SJCRH30 (cell line): ENCODE measurements at regions not wholly inside any gene's neighbourhood (a gene's known extent, or its start where the extent isn't known, plus 50 kb on each side); places are given as distances from the start of the nearest gene placed in this dataset.
A peak's percentile ranks its signal among the peaks of the same experiment; 100 is the strongest.

Experiments used
- DNase-seq, 2 experiments: peaks; one replicate each; pipeline ENCODE4 v3.0.0-alpha.2; 2015 to 2020
- H3K27ac ChIP-seq: fragments of 250-450 bp; sonication (Bioruptor Pico); 2 replicates; pipeline ENCODE4 v1.5.1; 2020; ENCODE audit warnings: mild to moderate bottlenecking, moderate library complexity
- H3K27me3 ChIP-seq: fragments of 250-450 bp; sonication (Bioruptor Pico); 2 replicates; pipeline ENCODE4 v1.5.1; 2020; ENCODE audit warnings: mild to moderate bottlenecking, moderate library complexity
- H3K36me3 ChIP-seq: fragments of 250-450 bp; sonication (Bioruptor Pico); 2 replicates; pipeline ENCODE4 v1.5.1; 2020; ENCODE audit warnings: mild to moderate bottlenecking, moderate library complexity
- H3K4me1 ChIP-seq: fragments of 250-450 bp; sonication (Bioruptor Pico); 2 replicates; pipeline ENCODE4 v1.5.1; 2020; ENCODE audit warnings: mild to moderate bottlenecking, moderate library complexity
- H3K4me3 ChIP-seq: fragments of 250-450 bp; sonication (Bioruptor Pico); 2 replicates; pipeline ENCODE4 v1.5.1; 2020; ENCODE audit warnings: mild to moderate bottlenecking, moderate library complexity
- H3K9me3 ChIP-seq: fragments of 250-450 bp; sonication (Bioruptor Pico); replicated peaks from 2 replicates; pipeline ENCODE4 v1.5.1; 2020; ENCODE audit warnings: mild to moderate bottlenecking, moderate library complexity

DNA sequence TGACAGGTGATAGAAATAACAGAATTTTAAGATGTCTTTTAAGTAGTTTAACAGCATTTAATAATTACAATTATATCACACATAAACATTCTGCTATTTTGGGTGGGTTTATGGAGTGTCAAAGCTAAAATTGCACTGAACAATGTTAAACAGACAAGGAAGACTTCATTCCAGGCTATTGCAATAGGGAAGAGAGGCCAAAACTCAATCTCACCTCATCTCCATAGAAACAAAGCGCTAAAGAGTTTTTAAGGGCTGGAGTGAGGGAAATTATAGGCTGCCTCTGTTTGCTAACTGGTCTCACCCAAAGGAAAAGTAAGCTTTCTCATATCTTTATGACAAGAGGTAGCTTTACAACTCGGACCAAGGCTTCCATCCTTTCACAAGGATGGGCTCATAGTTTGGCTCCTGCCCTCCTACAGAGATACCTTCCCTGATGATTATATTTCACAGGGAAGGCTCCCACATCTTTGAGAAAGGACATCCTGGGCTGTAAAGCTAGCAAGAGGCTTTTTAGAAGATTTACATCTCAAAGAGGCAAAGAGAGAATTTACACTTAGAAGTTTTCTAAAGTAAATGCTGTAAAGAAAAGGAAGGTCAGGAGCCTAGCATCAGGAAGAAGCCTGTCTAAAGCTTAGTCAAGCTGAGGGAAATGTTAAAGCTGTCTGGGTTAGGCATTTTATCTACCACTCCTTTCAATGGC is 350.2 kb upstream of the IMPG1 start:
- Histone ChIP-seq H3K4me3 (no peak overlapping the region), H3K27ac (no peak overlapping the region), H3K27me3 (no peaks in the 10 kb centered on the region), H3K36me3 (no peaks in the 10 kb centered on the region), H3K4me1 (peaks cover 12% of the 10 kb centered on the region), H3K9me3 (no peaks in the 10 kb centered on the region)
- DNase-seq: no peak

DNA sequence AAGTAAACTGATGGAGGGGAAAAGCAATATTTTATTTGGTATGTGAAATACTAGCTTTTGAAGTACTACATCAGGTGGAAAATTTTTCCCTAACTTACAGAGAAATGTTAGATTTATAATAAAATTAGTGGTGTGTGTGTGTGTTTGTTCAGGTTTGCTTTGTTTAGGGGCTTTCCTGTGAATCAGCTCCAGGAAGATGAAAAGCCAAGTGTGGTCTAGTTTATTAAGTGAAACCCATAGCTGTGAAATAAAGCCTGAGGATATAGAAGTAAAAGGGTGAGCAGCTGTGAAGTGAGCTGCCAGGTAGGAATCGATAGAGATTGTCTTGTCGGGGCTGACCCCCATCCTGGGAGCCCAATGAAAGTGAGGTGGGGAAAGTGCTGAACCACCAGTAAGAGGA is 347.6 kb upstream of the IMPG1 start:
- no peak for DNase-seq

DNA sequence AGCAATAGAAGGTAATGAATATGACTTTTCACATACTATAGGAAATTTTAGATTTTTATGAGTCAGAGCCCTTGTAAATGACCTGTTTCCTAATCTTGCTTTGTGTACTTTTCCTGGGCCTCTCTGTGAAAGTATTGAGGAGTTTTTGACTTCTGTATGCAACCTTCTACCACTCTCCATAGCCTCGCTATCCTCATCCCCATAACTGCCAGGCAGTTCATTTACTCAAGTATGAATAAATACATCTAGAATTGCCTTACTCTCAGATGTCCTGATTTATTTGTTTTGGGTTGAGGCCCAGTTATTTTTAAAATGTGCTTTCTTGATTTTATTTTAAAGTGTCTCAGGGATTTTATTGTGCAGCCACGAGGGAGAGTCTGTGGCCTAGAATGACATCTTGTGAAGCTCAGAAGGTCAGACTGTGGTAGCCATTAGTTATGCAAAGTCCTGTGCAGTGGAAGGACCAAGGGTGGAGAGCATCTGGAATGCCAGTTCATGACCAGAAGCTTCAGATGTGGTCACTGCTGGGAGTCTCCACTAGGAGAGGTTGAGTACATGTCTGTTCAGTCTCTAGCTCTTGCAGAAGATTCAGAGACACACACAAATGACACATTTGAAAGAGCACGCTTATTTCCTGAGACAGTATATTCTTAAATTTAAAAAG is 346.2 kb upstream of the IMPG1 start:
- Histone ChIP-seq H3K4me3 (no peak overlapping the region), H3K4me1 (peaks cover 31% of the 10 kb centered on the region), H3K27me3 (no peaks in the 10 kb centered on the region), H3K36me3 (no peaks in the 10 kb centered on the region), H3K27ac (no peak overlapping the region), H3K9me3 (no peaks in the 10 kb centered on the region)
- DNase-seq: peak in 1 of 2 experiments; percentile 17

More for the DNA sequence above, 347.6 kb upstream of the IMPG1 start:
- H3K9me3 ChIP-seq: no peaks in the 10 kb centered on the region
- peaks cover 31% of the 10 kb centered on the region for H3K4me1 ChIP-seq
- H3K4me3 ChIP-seq: no peak overlapping the region
- no peak overlapping the region for H3K27ac ChIP-seq
- no peaks in the 10 kb centered on the region for H3K27me3 ChIP-seq
- no peaks in the 10 kb centered on the region for H3K36me3 ChIP-seq

DNA sequence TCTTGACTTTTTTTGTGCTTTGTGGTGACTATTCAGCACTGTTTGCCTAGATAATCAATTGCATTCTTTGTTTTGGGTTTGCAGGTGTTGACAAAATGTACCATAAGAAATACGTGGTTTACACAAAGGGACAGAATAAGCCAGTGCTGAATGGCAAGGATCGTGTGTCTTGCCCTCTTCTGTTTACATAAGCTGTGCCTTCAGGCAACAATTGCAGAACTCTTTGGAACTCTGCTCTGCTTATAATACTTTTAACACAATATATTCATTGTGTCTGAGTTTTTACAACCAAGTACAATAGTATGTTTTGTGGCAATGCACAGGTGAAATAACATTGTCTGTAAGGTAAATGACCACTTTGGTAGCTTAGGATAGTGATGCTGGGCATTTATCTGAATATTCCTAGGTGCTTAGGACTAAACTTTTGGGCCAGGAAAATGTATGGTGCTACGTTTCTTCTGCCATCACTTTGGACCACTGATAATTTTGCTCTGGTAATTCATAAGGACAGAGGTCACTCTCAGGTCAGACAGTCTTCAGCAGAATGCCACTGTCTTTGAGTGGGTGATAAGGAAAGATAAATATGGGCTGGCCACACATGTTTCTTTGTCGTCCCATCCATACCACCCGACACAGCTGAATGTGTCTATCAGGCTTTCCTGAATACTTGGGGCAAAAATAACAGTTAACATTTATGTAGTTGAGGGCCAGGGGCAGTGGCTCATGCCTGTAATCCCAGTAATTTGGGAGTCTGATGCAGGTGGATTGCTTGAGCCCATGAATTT is 344.6 kb upstream of the IMPG1 start:
- Histone ChIP-seq H3K9me3 (no peaks in the 10 kb centered on the region), H3K4me1 (peaks cover 31% of the 10 kb centered on the region), H3K27me3 (no peaks in the 10 kb centered on the region), H3K27ac (peak overlapping the region; percentile 72), H3K4me3 (no peak overlapping the region), H3K36me3 (no peaks in the 10 kb centered on the region)
- peak; percentile 62 to 81 for DNase-seq

DNA sequence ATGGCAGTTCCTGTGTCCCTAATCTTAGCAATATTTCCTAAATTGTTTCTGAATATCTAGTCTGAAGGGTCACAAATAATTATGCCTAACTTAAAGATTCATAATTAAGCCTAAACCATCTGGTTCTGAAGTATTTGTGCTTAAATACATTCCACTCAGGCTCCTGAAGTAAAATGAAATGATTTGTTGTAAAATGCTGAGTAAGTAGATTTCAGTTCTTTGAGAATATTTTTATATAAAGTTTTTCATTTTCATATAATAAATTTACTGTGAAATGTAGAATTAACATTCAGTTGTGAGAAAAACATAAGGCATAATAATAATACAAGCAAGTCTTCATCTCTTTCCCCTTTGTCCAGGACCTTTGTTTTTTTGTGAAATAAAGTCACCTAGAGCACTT is 330.6 kb upstream of the IMPG1 start:
- no peaks in the 10 kb centered on the region for H3K9me3 ChIP-seq
- H3K4me1 ChIP-seq: no peaks in the 10 kb centered on the region
- H3K27ac ChIP-seq: no peak overlapping the region
- no peaks in the 10 kb centered on the region for H3K27me3 ChIP-seq
- no peaks in the 10 kb centered on the region for H3K36me3 ChIP-seq
- H3K4me3 ChIP-seq: no peak overlapping the region
- no peak for DNase-seq

DNA sequence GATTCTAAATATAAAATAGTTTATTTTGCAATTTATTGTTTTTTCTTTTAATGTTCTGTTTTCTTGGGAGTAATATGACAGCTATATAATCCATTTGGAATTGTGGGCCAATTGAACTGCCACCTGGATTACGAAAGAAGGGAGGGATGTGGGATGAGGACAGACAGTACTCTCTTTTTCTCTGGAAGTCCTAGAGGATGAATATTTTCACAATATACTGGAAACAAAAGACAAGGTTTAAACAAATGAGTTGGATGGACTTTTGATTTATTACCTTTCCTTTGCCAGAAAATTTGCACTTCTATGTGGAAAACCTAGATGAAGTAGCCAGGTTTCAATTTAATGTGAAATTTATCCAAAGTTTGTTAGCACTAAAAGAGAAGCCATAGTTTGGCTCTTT is 325.5 kb upstream of the IMPG1 start:
- no peaks in the 10 kb centered on the region for H3K9me3 ChIP-seq
- H3K36me3 ChIP-seq: no peaks in the 10 kb centered on the region
- H3K27ac ChIP-seq: no peak overlapping the region
- H3K27me3 ChIP-seq: no peaks in the 10 kb centered on the region
- no peak overlapping the region for H3K4me3 ChIP-seq
- no peak for DNase-seq
- H3K4me1 ChIP-seq: peaks cover 3% of the 10 kb centered on the region

DNA sequence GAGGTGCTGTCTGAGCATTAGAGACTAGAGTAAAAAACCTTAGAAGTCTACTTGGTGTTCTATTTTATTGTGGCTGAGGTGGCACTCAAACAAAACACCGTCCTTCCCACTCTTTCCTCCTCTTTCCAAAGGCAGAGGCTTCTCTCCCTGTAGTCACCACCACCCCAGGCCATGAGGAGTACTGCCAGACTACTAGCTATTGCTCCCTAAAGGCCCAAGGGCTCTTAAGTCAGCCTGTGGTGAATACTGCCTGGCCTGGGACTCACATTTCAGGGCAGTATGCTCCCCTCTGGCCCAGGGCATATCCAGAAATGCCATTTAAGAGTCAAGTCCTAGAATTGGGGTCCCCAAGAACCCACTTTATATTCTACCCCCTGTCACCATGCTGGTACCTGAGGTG is 309.7 kb upstream of the IMPG1 start:
- Histone ChIP-seq H3K9me3 (no peaks in the 10 kb centered on the region), H3K27me3 (no peaks in the 10 kb centered on the region), H3K27ac (no peak overlapping the region), H3K36me3 (no peaks in the 10 kb centered on the region), H3K4me1 (peaks cover 4% of the 10 kb centered on the region; the same call in 1 of the 2 replicates), H3K4me3 (no peak overlapping the region)
- DNase-seq: no peak

DNA sequence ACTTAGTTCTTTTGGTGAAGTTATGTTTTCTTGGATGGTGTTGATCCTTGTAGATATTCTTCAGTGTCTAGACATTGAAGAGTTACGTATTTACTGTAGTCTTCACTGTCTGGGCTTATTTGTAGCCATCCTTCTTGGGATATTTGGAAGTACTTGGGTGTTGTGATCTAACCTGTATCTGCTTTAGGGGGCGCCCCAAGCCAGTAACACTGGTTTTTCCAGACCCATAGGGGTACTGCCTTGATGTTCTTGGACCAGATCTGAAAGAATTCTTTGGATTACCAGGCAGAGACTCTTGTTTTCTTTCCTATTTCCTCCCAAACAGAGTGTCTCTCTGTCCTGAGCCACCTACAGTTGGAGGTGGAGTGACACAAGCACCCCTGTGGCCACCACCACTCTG is 309.1 kb upstream of the IMPG1 start:
- Histone ChIP-seq H3K27me3 (no peaks in the 10 kb centered on the region), H3K27ac (no peak overlapping the region), H3K4me3 (no peak overlapping the region), H3K36me3 (no peaks in the 10 kb centered on the region), H3K9me3 (no peaks in the 10 kb centered on the region), H3K4me1 (peaks cover 4% of the 10 kb centered on the region; the same call in 1 of the 2 replicates)
- DNase-seq: no peak

DNA sequence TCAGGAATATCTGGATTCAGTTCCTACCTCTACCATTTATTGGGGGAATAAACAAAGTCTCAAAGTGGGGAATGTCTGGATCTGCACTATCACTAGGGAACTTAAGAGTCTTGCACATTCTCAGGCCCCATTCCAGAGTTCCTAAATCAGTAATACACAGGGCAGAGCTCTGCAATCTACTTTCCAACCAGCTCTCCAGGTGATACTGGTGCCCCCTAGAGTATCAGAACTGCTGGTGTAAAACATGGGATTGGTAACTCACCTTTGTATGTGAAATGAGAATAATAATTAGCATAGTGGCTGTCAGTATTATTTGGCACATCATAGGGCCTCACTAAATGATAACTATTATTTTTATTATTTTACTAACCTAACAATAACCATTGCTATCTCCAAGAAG is 278.8 kb upstream of the IMPG1 start:
- Histone ChIP-seq H3K9me3 (no peaks in the 10 kb centered on the region), H3K4me3 (no peak overlapping the region), H3K36me3 (no peaks in the 10 kb centered on the region), H3K4me1 (no peaks in the 10 kb centered on the region; the same call in 1 of the 2 replicates), H3K27ac (no peak overlapping the region), H3K27me3 (no peaks in the 10 kb centered on the region)
- DNase-seq: peak in 1 of 2 experiments; percentile 50

DNA sequence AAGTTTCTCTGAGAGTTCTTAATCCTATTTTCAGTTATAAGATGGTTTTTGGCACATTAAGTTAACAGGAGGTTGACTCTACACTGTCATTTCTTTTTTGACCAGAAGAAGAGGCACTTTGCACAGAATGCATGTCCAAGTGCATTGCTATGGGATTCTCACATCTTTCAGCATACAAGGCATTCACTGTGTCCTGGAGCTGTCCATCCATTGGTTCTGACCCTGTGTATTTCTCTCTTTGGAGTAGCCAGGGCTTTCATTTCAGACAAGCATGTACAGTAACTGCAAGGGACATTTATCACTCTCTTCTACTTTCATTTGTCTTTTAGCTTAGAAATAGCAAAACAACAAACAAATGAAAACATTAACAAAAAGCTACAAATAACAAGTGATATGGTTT is 275.1 kb upstream of the IMPG1 start:
- no peak overlapping the region for H3K27ac ChIP-seq
- H3K27me3 ChIP-seq: no peaks in the 10 kb centered on the region
- H3K9me3 ChIP-seq: no peaks in the 10 kb centered on the region
- peaks cover 13% of the 10 kb centered on the region for H3K4me1 ChIP-seq
- DNase-seq: peak in 1 of 2 experiments; percentile 22
- H3K36me3 ChIP-seq: no peaks in the 10 kb centered on the region
- H3K4me3 ChIP-seq: no peak overlapping the region

DNA sequence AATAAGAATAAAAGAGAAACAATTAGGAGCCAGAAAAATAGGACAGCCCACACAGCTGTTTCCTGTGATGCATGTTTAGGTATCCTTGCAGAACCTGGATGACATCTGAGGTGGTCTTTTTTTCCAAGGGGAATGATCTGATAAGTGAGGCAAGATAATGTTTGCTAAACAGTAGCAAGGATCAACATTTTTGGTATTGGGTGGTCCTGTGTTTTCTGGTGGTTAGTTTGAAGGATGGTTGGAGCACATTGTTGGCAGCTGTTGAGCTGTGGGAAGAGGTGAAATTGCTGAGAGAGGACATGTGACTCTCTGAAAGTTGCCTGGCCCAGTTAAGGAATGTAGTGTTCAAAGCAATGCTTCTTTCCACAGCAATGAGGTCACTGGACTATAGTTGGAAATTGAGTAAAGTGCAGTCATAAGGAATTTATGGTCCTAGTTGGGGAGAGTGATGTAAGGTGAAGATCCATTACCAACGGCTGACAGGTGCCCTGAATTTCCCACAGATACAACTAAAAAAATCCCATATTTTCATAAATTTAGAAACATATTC is 270.2 kb upstream of the IMPG1 start:
- H3K9me3 ChIP-seq: peaks cover 3% of the 10 kb centered on the region; the same call in 1 of the 2 replicates

DNA sequence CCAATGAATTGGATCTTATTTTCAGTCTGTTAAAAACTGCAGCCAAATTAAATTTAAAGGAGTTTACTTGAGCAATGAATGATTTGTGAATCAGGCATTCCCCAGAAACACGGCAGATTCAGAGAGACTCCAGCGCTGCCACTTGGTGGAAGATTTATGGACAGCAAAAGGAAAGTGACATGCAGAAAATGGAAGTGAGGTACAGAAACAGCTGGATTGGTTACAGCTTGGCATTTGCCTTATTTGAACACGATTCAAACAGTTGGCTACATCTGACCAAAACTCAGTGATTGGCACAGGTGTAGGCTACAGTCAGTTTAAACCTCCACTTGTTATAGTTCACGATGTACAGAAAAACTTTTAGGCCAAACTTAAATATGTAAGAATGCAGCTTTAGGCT is 257.6 kb upstream of the IMPG1 start:
- Histone ChIP-seq H3K9me3 (peaks cover 10% of the 10 kb centered on the region; the same call in 1 of the 2 replicates), H3K27ac (peak overlapping the region; percentile 78), H3K4me1 (peaks cover 17% of the 10 kb centered on the region), H3K36me3 (no peaks in the 10 kb centered on the region), H3K4me3 (no peak overlapping the region), H3K27me3 (no peaks in the 10 kb centered on the region)
- peak; percentile 69 to 85 for DNase-seq

More for the DNA sequence above, 270.2 kb upstream of the IMPG1 start:
- peak overlapping the region; percentile 72 for H3K27ac ChIP-seq
- no peaks in the 10 kb centered on the region for H3K36me3 ChIP-seq
- H3K4me3 ChIP-seq: no peak overlapping the region
- peak; percentile 90 to 97 for DNase-seq
- peaks cover 31% of the 10 kb centered on the region for H3K4me1 ChIP-seq
- no peaks in the 10 kb centered on the region for H3K27me3 ChIP-seq

DNA sequence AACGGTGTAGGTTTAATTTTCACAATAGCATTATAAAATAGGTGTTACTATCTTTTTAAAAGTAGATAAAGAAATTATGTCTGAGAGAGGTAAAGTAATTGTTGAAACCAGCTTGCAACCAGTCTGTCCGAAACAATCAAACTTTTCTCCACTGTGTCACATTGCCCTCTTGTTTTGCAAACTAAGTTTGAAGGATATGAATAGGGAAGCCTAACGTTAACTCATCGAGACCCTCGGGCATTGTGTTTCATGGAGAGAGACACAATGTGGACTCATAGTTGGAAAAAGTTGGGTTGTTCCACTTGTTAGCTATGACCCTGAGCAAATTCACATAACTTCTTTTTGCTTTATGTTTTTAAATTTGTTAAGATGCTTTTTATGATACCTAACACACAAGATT is 254.4 kb upstream of the IMPG1 start:
- Histone ChIP-seq H3K27me3 (no peaks in the 10 kb centered on the region), H3K4me3 (no peak overlapping the region), H3K36me3 (no peaks in the 10 kb centered on the region), H3K4me1 (peaks cover 17% of the 10 kb centered on the region), H3K9me3 (peaks cover 8% of the 10 kb centered on the region; the same call in 1 of the 2 replicates), H3K27ac (no peak overlapping the region)
- no peak for DNase-seq
